ENCODE measurements at regions not wholly inside any gene's neighbourhood (a gene's known extent, or its start where the extent isn't known, plus 50 kb on each side); places are given as distances from the start of the nearest gene placed in this dataset.

GRCh38 chr7:31455844-31456243, 58.0 kb upstream of the ITPRID1 start:
- TF ChIP-seq ESRRG (CRISPR knock-in tag; IDR thresholded peaks at IDR 0.05) (no peak), ARNTL (CRISPR knock-in tag; IDR thresholded peaks at IDR 0.05; ENCODE audit: borderline replicate concordance, low read depth) (no peak), CSDC2 (CRISPR knock-in tag; IDR thresholded peaks at IDR 0.05) (no peak)

Data from SK-N-SH treated with all-trans-retinoic acid at 6 μM for 48 hours (cell line).